Right lung (tissue), 2 donors: ENCODE measurements at regions not wholly inside any gene's neighbourhood (a gene's known extent, or its start where the extent isn't known, plus 50 kb on each side); places are given as distances from the start of the nearest gene placed in this dataset.
"Not testable (repeated sequence)": the region's sequence is repeated elsewhere in the genome, so short reads cannot be mapped to it uniquely, and the experiment has no call there.

Experiments used
- DNase-seq, 2 donors: peaks; one replicate each; pipeline ENCODE4 v3.0.0-alpha.2; 2013

DNA sequence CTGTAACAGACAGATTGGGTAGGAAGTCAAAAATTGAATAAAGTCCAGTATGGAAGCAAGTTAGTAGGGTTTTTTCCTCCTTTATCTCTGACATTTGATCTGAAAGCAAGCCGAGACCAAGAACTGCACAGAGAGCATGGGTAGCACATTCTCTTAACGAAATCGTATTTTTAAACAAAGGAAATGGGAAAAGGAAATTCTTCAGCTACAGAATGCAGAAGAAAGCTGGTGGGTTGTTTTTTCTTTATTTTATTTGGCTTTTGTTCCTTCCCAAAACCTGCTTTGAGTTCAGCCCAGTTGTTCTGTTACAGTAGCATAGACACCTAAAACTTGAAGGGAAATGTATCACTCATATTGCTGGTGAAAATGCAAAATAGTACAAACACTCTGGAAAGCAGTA, 397.0 kb downstream of the GBE1 start:
- DNase-seq: no peak

DNA sequence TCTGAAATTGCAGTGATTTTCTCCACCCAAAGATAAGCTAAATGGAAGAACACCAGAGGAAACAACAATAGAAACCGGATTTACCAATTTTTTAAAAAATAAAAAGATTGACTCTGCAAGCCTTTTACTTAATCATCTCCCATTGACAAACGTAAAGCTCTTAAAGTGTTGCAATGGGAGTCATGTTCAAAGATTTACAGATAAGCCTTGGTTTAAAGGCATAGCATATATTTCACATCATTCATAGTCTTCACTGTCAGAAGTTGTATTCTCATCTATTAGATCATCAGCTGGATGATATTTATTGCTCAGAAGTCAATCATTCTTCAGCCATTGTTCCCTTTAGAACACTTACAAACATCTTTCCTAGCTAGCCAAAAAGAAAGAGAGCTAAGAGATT, 397.6 kb downstream of the GBE1 start:
- no peak for DNase-seq

DNA sequence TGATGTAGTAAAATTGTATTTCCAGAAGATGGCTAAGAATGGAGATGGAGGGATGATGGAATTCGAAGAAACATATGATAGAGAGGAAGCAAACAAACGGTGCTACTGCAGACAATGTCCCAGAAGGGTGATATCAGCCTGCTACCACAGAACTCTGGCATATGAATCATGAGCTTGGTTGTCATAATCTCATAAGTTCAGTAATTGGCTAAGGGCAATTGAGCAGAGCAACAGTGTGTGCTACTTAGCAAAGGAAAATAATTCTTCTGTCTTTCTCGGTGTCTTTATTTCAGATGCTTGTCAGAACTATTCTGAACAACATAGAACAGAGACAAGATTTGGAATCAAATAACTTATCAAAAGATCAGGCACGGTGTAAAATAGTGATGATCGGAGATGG, 407.3 kb downstream of the GBE1 start:
- DNase-seq: no peak

DNA sequence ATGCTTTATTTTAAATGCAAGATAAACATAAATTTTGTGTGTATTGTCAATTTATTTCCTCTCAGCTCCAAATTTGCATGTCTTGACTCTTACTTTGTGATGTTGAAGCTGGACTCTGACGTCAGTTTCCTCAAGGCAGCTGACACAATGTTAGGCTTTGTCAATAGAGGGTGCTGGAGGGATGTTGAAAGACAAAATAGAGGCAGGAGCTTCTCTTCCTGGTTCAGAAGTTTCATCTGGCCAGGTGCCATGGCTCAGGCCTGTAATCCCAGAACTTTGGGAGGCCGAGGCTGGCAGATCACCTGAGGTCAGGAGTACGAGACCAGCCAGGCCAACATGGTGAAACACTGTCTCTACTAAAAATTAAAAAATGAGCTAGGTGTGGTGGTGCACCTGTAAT, 408.6 kb downstream of the GBE1 start:
- DNase-seq: no peak

DNA sequence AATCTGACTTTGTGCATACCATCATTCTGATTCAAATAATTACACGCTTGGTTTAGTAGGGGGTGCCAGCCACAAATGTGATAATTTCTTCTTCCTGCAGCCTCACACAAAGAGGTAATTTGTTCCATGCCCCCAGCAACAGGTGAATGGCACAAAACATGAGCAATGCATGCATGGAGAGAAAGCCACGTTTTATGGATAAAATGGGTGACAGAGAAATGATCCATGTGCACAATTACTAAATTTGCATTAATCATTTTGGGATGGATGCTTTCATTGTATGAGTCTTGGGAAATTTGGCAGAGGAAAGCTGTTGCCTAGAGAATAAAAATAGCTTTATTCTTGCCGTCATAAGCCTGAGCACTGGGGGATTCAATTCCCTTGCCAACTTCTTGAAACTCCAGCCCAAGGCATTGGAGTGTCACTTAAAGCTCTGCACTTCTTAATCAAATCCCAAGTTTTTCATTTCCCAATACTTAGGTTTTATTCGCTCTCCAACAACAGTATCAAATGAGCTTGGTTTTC, 411.6 kb downstream of the GBE1 start:
- no peak for DNase-seq

DNA sequence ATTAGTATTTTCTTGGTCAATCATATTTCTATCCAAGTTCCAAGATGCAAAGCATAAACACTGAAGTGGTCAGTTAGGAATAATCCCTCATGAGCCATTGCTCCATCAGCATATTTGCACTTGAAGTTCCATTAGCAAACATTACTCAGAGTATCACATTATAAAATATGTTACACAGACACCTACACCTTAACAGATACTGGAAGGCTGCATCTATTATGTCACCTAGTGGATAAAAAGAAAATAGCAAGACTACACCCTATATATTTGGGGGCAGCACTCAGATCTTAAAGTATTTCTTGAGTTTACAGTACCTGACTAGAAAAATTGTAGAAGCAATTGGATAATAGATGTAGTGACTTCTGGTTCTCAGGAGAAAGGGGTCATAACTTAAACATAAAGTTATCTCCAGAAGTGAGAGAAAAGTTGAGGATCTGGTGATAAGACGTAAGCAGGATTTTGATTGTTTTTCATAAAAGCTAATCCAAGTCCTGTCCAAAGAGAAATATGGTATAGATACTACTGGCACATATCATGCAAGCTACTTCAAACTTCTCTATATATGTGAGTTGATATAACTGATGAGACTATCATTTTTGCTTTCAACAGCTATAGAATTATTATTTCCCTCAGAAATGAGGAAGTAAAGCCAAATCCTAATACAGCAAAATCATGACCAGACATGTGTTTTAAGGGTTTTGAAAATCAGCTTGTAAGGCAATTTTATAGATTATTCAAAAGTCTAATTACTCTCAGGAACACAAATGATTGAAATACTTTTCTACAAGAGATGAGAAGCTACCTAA, 422.2 kb downstream of the GBE1 start:
- no peak for DNase-seq

DNA sequence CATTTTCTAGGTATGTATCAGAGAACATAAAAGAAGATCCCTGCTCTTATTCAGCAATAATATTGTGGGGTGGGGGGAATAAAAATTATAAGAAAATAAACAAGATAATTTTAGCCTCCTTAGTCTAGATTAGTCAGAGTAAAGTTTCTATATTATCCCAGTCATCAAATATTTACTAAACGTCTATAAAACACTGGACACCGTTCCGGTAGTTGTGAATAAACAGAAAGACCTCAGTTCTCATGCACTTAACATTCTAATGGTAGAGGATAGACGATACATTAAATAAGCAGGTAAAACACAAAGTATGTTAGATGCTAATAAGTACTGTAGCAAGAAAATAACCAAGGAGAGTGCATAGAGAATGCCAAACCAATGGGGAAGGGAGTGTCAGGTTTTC, 425.0 kb downstream of the GBE1 start:
- DNase-seq: no peak

DNA sequence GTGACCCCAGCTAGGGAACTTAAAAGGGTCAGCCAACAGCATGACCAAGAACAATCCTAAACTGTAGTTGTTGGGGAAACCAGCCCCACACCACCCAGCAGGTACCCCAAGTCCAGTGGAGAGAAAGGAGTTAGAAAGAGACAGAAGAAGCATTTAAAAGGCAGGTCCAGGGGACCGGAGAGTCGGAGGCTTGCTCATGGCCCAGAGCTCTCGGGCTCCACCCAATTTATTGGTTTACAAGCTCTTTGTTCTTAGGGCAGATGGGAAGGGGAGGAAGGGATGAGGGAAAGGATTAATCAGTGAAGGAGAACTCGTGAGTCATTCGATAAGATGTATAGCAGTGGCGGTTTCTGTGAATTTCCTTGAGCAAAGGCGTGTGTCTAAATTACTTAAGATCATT, 431.6 kb downstream of the GBE1 start:
- DNase-seq: not testable (repeated sequence)

DNA sequence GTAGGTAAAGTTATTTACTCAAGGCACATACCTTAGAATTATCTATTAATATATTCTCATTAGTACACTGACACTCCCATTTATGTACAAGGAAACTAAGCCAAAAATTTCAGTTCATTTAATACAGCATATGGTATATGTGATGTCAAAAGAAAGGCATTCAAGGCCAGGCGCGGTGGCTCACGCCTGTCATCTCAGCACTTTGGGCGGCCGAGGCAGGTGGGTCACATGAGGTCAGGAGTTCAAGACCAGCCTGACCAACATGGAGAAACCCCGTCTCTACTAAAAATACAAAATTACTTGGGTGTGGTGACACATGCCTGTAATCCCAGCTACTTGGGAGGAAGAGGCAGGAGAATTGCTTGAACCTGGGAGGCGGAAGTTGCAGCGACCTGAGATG, 435.2 kb downstream of the GBE1 start:
- DNase-seq: no peak

DNA sequence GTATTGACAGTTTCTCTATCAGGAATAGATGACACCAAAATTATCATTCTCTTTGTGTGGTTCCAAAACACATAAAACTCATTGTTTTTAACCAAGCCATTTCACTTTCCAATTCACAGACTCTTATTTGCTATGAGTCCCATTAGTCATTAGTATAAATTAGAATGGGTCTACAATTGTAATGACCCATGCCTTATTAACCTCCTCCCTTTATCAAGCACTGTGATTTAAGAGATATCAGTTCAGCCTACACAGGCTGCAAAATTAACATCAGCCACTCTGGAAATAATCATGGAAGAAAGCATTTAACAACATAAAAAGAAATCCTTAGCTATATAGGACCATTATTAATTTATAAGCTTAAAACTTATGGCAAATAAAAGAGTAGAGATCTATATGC, 440.6 kb downstream of the GBE1 start:
- no peak for DNase-seq

DNA sequence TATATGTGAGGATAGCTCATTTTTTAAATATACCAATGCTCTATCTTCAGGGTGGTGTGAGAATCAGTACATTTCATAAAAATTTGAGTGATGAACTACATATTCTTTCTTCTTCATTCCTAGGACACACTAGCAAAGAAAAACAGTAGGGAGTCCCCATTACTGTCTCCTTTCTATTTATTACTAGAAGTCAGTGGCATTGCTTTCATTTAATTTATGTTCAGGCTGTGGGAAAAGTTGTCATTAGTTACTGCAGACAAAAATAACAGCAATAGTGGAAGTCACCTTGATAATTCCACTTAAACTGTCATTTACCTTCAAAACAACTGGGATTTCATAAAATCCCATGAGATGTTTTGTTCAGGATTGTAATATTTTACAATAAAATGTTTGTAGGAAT, 446.4 kb downstream of the GBE1 start:
- DNase-seq: no peak

DNA sequence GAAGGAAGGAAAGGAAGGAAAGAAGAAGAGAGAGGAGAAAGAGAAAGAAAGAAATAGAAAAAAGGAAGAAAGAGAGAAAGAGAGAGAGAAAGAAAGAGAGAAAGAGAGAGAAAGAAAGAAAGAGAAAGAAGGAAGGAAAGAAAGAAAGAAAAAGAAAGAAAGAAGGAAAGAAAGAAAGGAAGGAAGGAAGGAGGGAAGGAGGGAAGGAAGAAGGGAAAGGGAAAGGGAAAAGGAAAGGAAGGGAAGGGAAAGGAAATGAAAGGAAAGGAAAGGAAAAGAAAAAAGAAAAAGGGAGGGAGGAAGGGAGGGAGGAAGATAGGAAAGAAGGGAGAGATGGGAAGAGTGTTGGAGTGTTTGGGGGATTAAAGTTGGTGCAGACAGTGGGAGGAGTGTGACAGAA, 450.1 kb downstream of the GBE1 start:
- no peak for DNase-seq

DNA sequence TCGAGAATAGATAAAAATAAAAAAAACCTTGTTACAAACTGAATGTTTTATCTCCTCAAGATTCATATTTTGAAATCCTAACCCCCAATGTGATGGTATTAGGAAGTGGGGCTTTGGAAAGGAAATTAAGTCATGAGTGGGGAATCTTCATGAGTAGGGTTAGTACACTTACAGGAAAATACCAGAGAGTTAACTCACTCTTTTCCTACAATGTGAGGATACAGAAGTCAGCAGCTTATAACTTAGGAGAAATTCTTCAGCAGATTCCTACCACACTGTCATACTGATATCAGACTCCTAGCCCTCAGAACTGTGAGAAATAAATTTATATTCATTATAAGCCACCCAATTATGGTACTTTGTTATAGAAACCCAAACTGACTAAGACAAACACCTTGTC, 453.1 kb downstream of the GBE1 start:
- no peak for DNase-seq

DNA sequence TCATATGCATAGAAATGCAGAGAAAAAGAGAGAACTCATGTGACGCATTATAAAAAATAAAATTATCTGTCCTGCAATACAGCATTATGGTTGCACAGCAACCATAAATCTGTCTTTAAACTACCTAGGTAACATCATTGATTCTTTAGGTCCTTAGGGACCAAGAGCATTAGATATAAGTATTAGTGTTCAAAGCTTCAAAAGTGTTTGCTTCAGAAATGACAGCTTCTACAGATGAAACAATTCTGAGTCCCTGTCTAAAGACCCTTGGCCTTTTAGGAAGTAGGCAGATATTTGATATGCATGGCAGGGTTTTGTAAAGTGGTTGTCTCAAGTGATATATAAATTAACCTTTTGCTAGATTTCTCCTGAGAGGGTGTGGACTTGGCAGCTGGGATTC, 454.2 kb downstream of the GBE1 start:
- DNase-seq: no peak

DNA sequence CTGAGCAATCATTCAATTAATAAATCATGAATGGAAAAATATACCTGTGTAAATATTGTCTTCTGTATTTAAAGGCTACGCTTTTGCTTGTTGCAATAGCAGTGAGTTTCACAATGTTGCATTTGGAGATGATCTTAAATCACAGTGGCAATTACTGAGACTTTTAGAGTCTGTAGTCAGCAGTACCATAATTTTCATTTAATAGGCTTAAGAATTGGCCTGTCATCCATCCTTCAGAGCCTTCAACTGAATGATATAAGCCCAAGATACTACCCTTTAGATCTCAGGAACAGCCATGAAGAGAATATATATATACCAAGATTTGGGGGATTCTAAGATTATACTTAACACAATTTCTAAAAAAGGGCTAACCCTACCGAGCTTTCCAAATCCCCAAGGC, 458.1 kb downstream of the GBE1 start:
- no peak for DNase-seq

DNA sequence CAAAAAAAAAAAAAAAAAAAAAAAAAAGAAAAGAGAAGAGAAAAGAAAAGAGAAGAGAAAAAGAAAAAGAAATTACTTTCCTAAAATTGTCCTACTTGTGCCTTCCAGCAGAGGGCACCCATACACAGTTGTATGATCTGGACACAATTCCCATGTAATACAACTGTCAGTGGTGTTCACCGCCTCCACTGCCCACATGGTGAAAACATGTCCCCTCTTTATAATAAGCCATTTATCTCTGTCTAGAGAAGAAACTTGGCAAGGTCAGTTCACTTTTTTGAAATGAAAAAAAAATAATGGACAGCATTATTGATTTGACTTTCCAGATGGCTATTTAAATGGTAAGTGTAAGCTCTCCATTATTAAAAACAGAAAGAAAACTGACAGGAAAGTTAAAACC, 459.4 kb downstream of the GBE1 start:
- DNase-seq: peak in 1 of 2 donors; percentile 18

DNA sequence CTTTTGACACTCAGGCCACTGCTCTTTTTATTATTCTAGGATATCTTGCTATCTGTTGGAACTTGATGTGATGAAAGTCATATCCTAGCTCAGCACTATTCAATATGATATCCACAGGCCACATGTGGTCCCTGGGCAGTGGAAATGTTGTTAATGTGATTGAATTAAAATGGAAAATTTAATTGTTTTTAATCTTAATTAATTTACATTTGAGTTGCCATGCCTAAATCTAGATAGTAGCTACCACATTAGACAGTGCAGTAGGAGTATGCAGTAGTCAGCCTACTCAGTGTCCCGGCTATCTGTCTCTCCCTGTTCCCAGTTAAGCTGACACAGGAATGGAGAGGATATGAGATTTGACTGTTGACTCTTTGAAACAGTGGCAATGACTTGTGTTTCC, 460.2 kb downstream of the GBE1 start:
- no peak for DNase-seq

DNA sequence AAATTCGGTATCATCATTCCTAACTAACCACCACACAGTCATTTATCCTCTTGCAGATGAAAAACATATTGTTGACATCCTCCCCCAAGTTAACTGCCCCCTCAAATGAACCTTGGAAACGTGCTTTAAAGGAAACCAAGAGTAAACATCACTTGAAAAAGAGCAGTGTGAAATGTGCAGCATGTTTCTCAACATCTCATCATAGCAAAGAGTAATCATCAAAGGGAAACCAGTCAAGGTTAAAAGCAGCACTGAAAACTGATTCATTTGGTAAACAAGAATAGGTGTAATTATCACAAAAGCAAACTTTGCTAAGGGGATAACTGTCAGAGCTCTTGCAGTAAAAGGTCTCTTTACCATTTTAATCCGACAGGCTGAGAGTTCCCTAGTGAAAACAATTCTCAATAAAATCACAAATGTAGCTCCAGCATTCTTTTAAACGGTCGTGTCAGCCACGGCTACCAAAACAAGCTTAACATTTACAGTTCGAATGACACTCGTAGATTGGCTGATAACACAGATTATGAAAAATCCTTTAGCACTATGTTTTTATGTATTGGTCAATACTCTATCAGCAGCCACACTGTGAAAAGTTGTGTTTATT, 461.0 kb downstream of the GBE1 start:
- no peak for DNase-seq

DNA sequence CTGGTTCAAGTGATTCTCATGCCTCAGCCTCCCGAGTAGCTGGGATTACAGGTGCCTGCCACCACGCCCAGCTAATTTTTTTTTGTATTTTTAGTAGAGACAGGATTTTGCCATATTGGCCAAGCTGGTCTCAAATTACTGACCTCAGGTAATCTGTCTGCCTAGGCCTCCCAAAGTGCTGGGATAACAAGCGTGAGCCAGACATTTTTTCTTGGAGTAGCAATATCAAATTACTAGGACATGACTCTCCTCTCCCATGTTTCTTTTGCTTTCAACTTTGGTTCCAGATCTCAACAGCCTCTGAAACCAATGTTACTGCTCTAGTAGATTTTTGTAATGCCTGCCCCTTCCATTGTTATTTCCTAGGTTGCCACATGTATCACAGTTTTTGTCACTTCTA, 462.0 kb downstream of the GBE1 start:
- no peak for DNase-seq

DNA sequence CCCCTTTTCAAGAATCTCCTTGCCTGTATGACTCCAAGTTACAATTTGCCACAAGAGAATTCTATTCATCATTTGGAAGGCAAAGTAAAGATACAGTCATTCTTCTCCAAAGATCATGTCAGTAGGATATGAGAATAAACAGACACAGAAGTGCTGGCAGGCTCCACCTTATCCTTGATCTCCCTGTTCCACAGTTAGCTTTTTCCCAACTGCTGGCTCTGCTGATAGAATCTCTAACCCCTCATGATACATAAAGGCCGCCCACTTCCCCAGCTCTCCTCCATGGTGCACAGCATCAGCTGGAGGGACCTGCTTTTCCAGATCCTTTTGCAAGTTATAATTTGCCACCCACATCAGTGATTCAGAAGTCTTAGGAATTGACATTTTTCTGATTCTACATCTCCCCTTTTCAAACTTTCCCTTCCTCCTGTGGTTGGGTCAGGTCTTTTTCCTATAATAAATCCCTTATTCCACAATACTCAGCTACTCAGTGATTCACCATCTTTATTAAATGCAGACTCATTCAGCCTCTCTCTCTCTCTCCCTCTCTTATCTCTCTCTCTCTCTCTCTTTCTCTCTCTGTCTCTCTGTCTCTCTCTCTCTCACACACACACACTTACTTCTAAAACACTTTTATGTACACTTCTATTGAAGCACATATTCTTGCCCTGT, 465.4 kb downstream of the GBE1 start:
- no peak for DNase-seq

DNA sequence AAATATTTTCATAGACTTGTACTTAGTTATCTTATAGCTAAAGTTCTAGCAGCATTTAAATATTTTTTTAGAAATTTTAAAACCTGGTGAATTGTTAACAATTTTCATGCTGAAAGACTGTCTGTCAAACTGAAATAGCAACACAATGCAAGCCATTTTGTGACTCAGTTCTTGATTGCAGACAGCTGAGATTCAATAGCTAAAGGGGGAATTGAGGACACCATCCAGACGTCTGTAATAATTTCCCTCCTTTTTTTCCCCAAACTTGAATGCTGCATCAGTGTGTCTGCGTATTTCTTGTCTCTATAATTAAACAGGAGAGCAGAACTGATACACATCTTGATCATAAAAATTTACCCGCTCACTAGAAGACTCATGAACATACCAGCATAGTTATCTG, 468.3 kb downstream of the GBE1 start:
- DNase-seq: no peak

DNA sequence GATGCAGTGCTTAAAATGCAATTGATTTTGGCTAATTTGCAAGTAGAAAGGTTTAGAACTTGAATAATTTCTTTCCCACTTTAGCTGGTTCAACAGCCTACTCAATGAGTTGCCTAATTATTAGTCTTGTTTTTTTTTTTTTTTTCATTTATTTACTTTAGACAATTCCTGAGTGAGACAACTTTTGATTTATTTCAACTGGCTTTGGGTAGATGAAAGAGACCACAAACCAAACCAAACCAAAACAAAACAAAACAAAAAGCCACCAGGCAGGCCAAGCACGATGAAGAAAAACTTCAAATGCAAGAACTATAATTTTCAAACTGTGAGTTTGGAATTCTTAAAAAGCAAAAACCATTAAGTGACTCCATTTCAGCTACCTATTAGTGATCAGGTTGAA, 469.9 kb downstream of the GBE1 start:
- no peak for DNase-seq

DNA sequence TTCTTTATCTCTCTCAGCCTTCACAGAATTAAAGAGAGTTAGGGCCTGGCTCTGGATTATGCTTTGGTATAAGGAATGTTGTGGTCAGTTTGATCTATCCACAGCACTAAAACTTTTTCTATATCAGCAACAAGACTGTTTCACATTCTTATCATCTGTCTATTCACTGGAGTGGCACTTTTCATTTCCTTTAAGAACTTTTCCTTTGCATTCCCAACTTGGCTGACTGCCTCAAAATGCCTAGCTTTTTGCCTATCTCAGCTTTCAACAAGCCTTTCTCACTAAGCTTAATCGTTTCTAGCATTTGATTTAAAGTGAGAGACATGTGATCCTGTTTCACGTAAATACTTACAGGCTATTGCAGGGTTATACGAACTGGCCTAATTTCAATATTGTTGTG, 471.8 kb downstream of the GBE1 start:
- no peak for DNase-seq
